Heart left ventricle (tissue), 16 donors: ENCODE measurements at regions not wholly inside any gene's neighbourhood (a gene's known extent, or its start where the extent isn't known, plus 50 kb on each side); places are given as distances from the start of the nearest gene placed in this dataset.

Experiments
- ATAC-seq, 4 donors: fragments of 200-7000 bp; cut with Tn5 transposase; one replicate each; pipeline ENCODE4 v1.9.1; 2020 to 2022; ENCODE audit warnings: moderate library complexity in 4 of 4, mild to moderate bottlenecking in 3 of 4, moderate number of reproducible peaks in 1 of 4
- DNase-seq, 5 donors: peaks; one replicate each; pipeline ENCODE4 v3.0.0-alpha.2; 2020
- H3K27ac ChIP-seq, 12 donors: fragments of 200-600 bp; sonication (generic) in 4 of 12; one replicate each; pipeline versions ENCODE4 v1.5.0 to v1.8.0; 2016 to 2022; ENCODE audit warnings: mild to moderate bottlenecking in 2 of 12
- H3K27me3 ChIP-seq, 9 donors: fragments of 200-600 bp; sonication (generic) in 2 of 9; one replicate each; pipeline versions ENCODE4 v1.5.1 to v1.8.0; 2016 to 2022; ENCODE audit warnings: mild to moderate bottlenecking in 3 of 9
- H3K36me3 ChIP-seq, 9 donors: fragments of 200-600 bp; sonication (generic) in 2 of 9; one replicate each; pipeline versions ENCODE4 v1.5.0 to v1.8.0; 2018 to 2022; ENCODE audit warnings: mild to moderate bottlenecking in 2 of 9
- H3K4me1 ChIP-seq, 12 donors: fragments of 200-600 bp; sonication (generic) in 4 of 12; one replicate each; pipeline versions ENCODE4 v1.5.0 to v1.8.0; 2016 to 2022; ENCODE audit warnings: mild to moderate bottlenecking in 3 of 12
- H3K4me3 ChIP-seq, 12 donors: fragments of 200-600 bp; sonication (generic) in 4 of 12; one replicate each; pipeline versions ENCODE4 v1.5.0 to v1.8.0; 2017 to 2022; ENCODE audit warnings: mild to moderate bottlenecking in 9 of 12, moderate library complexity in 4 of 12
- H3K9me3 ChIP-seq, 12 donors: fragments of 200-600 bp; sonication (generic) in 4 of 12; one replicate each; pipeline versions ENCODE4 v1.5.0 to v1.8.0; 2016 to 2022; ENCODE audit warnings: mild to moderate bottlenecking in 1 of 12
- CTCF ChIP-seq, 12 donors: fragments of 200-600 bp; sonication (generic) in 4 of 12; IDR thresholded peaks; one replicate each; pipeline versions ENCODE4 v1.5.0 to v1.8.0; 2018 to 2022; ENCODE audit warnings: antibody characterized with exemption in 12 of 12, mild to moderate bottlenecking in 5 of 12
- POLR2A ChIP-seq, 2 donors: fragments of 450-650 bp; IDR thresholded peaks; one replicate each; pipeline ENCODE4 v1.6.1; 2017; ENCODE audit warnings: antibody characterized with exemption in 2 of 2, mild to moderate bottlenecking in 2 of 2, moderate library complexity in 2 of 2
- WGBS, 4 donors: extraction: QIAGEN DNeasy Blood & Tissue Kit in 2 of 4; methylation state at CpG; one replicate each; pipeline versions ENCODE4 v1.1.5 to v1.1.7; 2013 to 2018; 5-methylcytosine and 5-hydroxymethylcytosine counted together
- intact Hi-C, 10 donors: fragments of 100-400 bp; cut with DNase I; formaldehyde crosslinking; loops; one replicate each; pipeline versions ENCODE4 v1.11.1 to v1.14.2; 2022
- donor health status: ischemic (EF 13 %, LVEDD 7.1; RV severe dilation, severe dysfunction).
- donor health status: healthy with polysubstance abuse.
- donor health status: DM: no; HTN: yes; CAD: no.
- donor health status: DM: no; HTN: no; CAD: no.
- donor health status: ischemic (EF 25% LVEDD 6.9; RV normal size, moderate dysfunction).
- donor health status: ischemic (EF 25% LVEDD 5.7; RV mildly dilated, moderate dysfunction).
- donor health status: healthy.
- donor health status: DM: yes; HTN: yes; CAD: no.
- donor health status: ischemic (EF 35%, LVEDD 5.7; RV mildly dilated, moderate dysfunction).
- donor health status: nonischemic (EF 11% LVEDD 7.7; RV severe dilation, severe dysfunction).
- donor health status: DM: yes; HTN: yes; CAD: no.
- donor health status: PGD.
- donor health status: ischemic (EF 29% LVEDD 5.4; RV normal size, mild dysfunction).
- donor health status: nonischemic (EF 23%, LVEDD 6.1; RV moderate dilation, normal function).

GRCh38 chr5:60488466-60489130, 211.4 kb downstream of the DEPDC1B start:
- Histone ChIP-seq H3K27me3 (no peaks in the 10 kb centered on the region), H3K4me3 (no peak overlapping the region), H3K36me3 (no peaks in the 10 kb centered on the region), H3K9me3 (no peaks in the 10 kb centered on the region), H3K4me1 (no peaks in the 10 kb centered on the region), H3K27ac (peak overlapping the region in 1 of 12 donors; percentile 77)
- ATAC-seq (no peak), DNase-seq (no peak)
- 85 to 88% (median 87%) methylated on average over 6 of the region's 6 CpGs for WGBS, 4 donors
- intact Hi-C loops = no loop called here
- no peak for TF ChIP-seq POLR2A (IDR thresholded peaks at IDR 0.05)
- no peak for TF ChIP-seq CTCF (IDR thresholded peaks at IDR 0.05)

GRCh38 chr5:60487885-60488442, 212.0 kb downstream of the DEPDC1B start:
- H3K27me3 ChIP-seq = no peaks in the 10 kb centered on the region
- DNase-seq (no peak), ATAC-seq (no peak)
- WGBS, 4 donors = 90 to 94% (median 91%) methylated on average over 16 of the region's 16 CpGs
- no peaks in the 10 kb centered on the region for H3K9me3 ChIP-seq
- TF ChIP-seq CTCF (IDR thresholded peaks at IDR 0.05) (no peak), POLR2A (IDR thresholded peaks at IDR 0.05) (no peak)
- no peak overlapping the region for H3K4me3 ChIP-seq
- no peaks in the 10 kb centered on the region for H3K36me3 ChIP-seq
- intact Hi-C loops = no loop called here
- peak overlapping the region in 1 of 12 donors; percentile 77 for H3K27ac ChIP-seq
- no peaks in the 10 kb centered on the region for H3K4me1 ChIP-seq

GRCh38 chr5:60487476-60487875, 212.5 kb downstream of the DEPDC1B start:
- H3K36me3 ChIP-seq = no peaks in the 10 kb centered on the region
- no peak for TF ChIP-seq CTCF (IDR thresholded peaks at IDR 0.05)
- TF ChIP-seq POLR2A (IDR thresholded peaks at IDR 0.05) = no peak
- ATAC-seq (no peak), DNase-seq (no peak)
- H3K27ac ChIP-seq = peak overlapping the region in 1 of 12 donors; percentile 77
- 82 to 92% (median 84%) methylated on average over 2 of the region's 2 CpGs for WGBS, 4 donors
- H3K27me3 ChIP-seq = no peaks in the 10 kb centered on the region
- H3K9me3 ChIP-seq = no peaks in the 10 kb centered on the region
- H3K4me3 ChIP-seq = no peak overlapping the region
- H3K4me1 ChIP-seq = no peaks in the 10 kb centered on the region
- intact Hi-C loops = no loop called here

- Histone ChIP-seq H3K4me1 (no peaks in the 10 kb centered on the region), H3K9me3 (no peaks in the 10 kb centered on the region), H3K4me3 (no peak overlapping the region), H3K27me3 (no peaks in the 10 kb centered on the region), H3K27ac (no peak overlapping the region), H3K36me3 (no peaks in the 10 kb centered on the region)
- ATAC-seq = no peak
- DNase-seq = no peak
- intact Hi-C loops = no loop called here
- 65 to 78% (median 67%) methylated on average over 1 of the region's 1 CpG for WGBS, 4 donors
- TF ChIP-seq POLR2A (IDR thresholded peaks at IDR 0.05) = no peak
- no peak for TF ChIP-seq CTCF (IDR thresholded peaks at IDR 0.05)
Observed at GRCh38 chr5:60485361-60485760, 214.6 kb downstream of the DEPDC1B start.
